ENCODE measurements at regions not wholly inside any gene's neighbourhood (a gene's known extent, or its start where the extent isn't known, plus 50 kb on each side); places are given as distances from the start of the nearest gene placed in this dataset.
A peak's percentile ranks its signal among the peaks of the same experiment; 100 is the strongest.

DNA sequence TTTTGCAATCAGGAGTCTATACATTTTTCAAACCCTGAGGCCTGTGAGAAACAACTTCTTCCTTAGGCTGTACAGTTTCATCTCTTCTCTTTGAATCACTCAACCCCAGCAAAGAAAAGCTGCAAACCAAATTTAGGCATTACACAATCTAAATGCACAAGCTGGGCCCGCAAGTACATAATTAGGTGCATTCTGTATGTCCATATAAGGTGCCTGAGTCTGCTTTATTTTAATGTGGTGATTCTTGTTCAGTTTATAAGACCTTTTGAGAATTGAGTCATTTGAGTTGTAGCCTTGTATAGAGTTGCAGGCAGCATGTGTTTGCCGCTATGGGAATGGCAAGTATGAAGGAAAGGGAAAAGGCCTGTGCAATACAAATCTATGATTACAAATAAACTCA, 709.6 kb upstream of the MARCKS start:
- peak; percentile 4 for DNase-seq (ENCODE audit: low read depth)

DNA sequence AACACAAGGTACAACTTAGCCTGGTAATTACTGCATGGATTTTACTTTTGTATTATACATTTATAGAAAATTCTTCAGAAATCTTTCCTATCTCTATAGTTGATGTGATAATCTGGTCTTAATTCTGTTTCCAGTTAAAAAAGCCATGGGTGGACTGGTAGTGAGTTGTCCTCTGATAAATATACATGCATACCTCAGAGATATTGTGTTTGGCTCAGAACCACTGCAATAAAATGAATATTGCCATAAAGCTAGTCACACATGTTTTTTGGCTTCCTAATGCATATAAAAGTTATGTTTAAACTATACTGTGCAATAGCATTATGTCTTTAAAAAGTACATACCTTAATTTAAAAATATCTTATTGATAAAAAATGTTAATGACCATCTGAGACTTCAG, 708.6 kb upstream of the MARCKS start:
- no peak for DNase-seq (ENCODE audit: low read depth)

DNA sequence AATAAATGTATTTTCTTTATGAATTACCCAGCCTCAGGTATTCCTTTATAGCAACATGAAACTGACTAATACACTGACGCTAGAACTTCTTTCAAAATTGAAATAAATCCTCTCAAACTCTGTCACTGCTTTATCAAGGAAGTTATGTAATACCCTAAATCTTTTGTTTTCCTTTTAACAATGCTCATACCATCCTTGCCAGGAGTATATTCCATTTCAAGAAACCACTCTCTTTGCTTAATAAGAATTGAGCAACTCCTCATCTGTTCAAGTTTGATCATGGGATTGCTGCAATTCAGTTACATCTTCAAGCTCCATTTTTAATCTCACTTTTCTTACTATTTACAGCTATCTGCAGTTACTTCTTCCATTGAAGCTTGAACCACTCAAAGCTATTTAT, 707.6 kb upstream of the MARCKS start:
- no peak for DNase-seq (ENCODE audit: low read depth)

DNA sequence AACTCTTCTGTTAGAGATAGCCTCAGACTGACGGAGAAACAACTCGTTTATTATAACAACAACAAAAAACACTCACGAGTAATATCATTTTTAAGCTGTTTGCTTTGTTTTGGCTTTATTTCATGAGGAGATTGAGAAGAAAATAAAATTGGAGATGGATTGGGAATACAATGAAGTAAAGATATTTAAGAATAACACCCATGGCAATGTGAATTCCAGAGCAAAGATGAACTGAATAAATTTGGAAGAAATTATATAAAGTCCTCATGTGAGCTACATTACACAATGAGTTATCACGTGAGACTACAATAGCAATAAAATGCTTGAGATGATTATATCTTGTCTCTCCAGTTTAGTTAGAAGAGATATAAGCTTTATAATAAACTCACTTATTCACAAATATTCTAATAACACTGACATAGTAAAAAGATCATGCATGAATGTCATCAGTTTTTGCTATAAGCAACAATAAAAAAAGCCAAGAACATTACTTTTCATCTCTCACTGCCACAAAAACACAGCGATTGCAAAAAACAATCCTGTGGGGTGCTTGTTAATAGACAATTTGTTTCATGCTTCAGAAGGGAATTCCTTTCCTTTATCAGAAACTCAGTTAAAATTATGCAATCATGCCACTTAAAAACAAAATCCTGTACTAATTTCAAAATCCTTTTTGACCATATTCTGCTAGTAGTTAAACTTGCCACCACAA, 696.7 kb upstream of the MARCKS start:
- DNase-seq (ENCODE audit: low read depth), result no peak

DNA sequence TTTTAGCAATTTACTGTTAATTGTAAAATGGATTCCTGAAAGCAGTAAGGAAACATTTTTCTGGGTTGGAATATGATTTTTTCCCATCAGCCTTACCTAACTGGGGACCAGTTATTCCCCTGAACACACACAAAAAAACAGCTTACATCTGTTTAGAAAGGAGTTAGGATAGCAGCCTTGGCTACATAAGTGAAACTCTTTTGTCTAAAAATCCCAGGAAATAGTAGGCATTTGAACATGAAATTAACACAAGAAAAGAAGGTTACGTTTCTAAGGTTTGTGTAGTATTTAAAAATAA, 696.2 kb upstream of the MARCKS start:
- no peak for DNase-seq (ENCODE audit: low read depth)

DNA sequence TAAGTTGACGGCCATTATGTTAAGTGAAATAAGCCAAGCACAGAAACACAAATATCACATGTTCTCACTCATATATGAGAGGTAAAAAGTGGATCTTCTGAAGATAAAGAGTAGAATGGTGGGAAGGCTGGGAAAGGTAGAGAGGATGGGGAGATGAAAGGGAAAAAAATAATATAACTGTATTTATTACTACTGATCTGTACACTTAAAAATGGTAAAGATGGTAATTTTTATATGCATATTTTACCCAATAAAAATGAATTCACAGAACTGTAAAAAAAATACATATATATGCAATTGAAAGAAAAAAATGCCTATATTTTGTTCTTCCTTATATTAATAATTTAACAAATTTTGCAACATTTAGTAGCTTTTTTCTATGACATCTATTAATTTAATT, 694.4 kb upstream of the MARCKS start:
- DNase-seq (ENCODE audit: low read depth), result no peak

DNA sequence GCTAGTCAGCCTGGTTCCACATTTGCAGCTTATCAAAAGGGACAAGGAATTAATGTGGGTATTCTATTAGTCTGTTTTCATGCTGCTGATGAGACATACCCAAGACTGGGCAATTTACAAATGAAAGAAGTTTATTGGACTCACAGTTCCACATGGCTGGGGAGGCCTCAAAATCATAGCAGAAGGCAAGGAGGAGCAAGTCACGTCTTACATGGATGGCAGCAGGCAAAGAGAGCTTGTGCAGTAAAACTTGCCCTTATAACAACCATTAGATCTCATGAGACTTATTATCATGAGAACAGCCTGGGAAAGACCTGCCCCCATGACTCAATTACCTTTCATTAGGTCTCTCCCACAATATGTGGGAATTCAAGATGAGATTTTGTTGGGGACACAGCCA, 689.1 kb upstream of the MARCKS start:
- DNase-seq (ENCODE audit: low read depth), result no peak

DNA sequence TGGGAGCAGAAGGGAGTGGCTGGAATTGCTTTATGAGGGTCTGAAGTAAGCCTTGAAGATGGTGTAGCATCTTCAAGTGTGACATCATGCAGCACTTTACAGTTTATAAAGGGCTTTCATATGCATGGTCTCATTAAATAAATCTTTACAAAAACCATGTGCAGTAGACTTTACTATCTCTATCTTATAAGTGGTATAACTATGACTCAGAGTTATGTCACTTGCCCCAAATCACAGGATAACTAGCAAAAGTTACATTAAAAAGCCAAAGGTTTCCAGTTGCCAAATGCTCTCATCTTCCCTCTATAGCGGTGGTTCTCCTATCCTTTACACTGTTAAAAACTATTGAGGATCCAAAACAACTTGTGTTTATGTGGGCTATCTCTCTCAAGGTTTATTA, 687.7 kb upstream of the MARCKS start:
- DNase-seq (ENCODE audit: low read depth), result peak; percentile 57

DNA sequence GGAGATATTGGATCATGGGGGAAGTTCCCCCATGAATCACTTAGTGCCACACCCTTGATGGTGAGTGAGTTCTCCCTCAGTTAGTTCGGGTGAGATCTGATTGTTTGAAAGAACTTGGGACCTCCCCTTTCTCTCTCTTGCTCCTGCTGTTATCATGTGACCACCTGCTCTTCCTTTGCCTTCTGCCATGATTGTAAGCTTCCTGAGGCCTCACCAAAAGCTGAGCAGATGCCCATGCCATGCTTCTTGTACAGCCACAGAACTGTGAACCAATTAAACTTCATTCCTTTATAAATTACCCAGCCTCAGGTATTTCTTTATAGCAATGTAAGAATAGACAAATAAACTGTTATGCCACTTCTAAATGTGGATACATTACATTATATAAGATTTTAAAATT, 686.7 kb upstream of the MARCKS start:
- DNase-seq (ENCODE audit: low read depth), result no peak

DNA sequence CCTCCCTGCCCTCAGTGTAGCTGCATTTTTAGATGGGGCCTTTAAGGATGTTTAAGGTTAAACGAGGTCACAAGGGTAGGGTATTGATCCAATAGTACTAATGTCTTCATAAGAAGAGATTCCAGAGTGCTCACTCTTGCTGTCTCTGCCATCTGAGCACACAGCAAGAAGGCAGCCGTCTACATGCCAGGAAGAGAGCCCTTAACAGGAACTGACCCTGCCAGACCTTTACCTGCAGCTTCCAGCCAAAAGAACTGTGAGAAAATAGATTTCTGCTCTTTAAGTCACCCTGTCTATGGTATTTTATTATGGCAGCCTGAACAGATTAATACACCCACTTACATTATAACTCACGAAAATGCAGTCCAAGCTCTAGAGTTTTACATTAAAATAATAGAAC, 685.3 kb upstream of the MARCKS start:
- no peak for DNase-seq (ENCODE audit: low read depth)

DNA sequence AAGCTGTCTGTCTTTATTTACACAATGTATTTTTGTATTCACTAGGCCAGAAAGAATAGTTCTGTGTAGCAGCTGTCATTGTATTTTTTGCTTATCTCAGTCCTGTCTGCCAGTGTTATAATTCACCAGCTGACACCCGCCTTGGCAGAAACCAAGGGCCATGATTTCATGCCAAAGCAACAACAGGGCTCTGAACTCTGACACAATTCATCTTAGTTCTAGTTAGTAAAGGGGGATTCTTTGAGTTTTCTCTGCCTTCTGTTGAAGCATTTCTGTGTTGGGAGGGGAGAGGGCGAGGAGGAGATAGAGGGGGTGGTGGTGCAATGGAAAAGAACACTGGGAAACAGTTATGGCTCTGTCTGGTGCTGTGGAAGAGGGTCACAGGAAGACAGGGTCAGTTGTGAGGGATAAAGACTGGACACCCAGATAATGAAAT, 684.6 kb upstream of the MARCKS start:
- no peak for DNase-seq (ENCODE audit: low read depth)

DNA sequence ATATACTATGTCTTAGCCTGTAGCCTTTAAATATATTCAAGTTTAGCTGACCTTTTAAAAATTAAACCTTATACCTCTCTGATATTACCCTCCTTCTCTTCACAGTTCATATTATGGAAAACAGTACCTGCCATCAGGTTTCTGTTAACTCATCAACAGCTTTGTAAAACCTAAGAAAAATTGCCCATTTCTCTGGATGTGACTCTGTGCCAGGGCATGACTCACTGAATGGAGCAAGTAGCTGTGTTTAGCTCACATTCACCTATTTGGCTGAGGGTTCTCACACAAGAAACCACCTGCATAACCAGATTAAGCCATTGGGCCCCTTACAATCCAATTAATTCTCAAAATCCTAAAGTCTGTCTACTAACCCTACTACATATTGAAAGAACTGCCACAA, 678.8 kb upstream of the MARCKS start:
- DNase-seq (ENCODE audit: low read depth), result peak; percentile 33

DNA sequence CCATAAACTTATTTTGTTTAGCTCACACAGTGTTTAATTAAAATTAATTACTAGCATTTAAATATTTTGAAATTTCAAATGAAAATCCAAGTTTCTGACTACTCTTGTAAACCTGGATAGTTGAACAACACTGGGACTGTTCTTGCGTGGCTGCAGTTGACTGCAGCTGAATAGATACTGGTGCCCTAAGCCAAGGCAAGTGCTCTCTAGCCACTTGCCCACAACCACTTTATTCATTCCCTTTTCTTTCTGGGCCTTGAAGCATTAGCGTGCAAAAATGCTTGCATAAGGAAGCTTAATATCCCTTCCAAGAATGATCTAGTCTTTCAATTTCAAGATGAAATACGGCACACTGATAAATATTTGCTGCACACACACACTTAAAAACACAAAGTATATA, 676.0 kb upstream of the MARCKS start:
- no peak for DNase-seq (ENCODE audit: low read depth)

DNA sequence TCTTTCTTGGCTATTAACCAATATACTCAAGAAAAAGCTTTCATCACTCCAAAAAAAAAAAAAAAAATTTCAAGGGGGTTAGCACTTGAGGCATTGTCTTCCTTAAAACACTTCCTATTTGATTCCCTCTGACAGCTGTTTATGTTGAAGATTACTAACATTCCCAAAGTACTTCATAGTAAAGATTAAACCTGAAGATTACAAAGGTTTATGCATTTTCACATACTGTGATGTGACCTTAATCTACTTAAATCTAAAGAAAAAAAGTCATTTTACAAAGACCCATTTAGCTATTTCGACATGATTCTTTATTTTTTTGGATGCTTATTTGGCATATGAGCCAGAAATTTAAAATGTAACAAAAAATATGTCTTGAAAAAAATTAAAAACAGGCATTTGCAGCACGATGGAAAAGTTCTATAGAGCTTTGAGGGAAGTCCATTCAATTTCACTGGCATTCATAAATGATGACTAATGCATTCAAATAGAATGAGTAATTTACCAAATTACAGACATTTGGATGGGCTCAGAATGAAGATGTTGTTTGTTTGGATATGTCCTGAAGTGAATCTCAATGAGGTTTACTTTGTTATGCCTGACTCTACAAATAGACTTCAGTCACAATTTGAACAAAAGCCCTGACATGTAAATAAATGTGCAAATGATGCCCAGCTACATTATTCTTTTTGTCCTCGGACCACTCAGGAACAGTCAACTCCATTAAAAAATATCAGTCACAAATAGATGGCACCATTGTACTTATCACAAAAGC, 674.6 kb upstream of the MARCKS start:
- DNase-seq (ENCODE audit: low read depth), result peak; percentile 92

DNA sequence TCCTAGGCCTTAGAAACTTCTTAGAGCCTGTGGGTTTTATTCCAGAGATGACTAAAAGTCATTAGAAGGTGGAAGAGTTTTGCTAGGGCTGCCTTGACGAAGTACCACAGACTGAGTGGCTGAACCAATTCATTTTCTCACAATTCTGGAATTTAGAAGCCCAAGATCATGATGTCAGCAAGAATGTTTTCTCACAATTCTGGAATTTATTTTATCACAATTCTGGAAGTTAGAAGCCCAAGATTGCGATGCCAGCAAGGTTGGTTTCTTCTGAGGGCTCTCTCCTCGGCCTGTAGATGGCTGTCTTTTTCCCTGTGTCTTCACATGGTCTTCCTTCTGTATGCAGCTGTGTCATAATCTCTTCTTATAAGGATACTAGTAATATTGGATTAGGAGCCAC, 672.9 kb upstream of the MARCKS start:
- DNase-seq (ENCODE audit: low read depth), result peak; percentile 86

DNA sequence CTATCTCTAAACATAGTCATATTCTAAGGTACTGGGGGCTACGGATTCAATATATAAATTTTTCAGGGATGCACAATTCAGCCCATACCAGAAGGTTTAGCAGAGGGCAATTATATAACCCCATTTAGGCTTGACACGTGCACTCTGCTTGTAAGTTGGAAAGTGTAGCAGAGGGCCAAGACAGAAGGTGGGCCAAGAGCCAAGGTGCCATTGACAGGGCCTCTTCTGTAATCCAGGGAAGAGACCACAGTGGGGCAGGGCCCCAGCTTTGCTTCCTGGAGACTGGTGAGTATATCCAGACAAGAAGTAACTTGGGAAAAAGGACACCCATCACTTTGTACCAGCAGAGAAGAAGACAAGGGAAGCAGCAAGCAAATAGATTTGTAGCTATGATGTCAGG, 672.4 kb upstream of the MARCKS start:
- DNase-seq (ENCODE audit: low read depth), result no peak

DNA sequence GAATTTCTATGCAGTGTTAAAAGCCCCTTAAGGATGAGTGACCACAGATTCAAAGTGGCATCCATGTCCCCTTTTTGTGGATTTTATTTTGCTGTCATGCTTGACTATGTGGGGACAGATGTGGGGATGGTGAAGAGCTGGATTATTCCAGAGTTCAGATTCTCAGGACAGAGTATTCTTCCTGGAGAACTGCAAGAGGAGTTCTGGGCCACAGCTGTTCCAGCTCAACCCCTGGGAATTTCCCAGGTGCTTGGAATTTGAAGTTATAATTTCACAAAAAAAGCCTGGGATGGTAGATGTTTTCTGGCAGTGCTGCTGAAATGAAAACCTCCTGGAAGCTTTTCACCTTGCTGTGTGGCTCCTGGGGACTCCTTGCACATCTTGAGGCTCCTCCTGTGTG, 671.8 kb upstream of the MARCKS start:
- no peak for DNase-seq (ENCODE audit: low read depth)

DNA sequence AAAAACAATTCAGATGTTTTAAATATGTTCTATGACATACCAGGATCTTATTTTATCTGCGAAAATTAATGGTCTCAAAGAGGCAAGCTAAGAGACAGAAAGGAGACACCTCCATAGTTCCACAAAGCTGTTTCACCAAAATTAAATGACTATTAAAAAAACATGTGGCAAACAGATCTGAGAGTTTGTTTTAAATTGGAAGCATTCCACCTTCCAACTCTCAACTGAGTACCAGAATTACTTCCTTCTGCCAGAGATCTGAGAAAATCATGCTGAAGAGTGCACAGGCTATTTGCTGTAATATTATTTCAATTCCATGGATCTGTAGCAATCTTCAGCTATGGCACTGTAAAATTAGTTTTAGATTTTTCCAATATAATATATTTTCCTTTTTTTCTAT, 669.5 kb upstream of the MARCKS start:
- no peak for DNase-seq (ENCODE audit: low read depth)

DNA sequence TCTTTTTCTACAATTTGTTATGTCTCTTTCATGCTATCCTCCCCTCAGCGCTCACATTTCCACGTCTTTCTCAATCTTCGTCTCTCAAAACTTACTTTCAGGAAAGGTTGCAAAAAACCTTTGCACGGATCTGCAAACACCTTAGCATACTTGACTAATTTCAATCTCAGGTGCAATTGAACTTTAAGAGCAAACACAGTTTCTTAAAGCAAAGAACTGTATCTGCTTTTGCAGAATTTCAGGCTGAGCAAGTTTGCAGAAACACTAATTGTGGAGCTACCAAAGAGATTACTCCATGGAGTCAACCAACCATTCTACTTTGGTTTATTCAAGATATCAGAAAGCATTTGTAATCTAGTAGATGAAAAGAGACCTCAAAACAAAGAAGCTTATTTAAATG, 668.2 kb upstream of the MARCKS start:
- no peak for DNase-seq (ENCODE audit: low read depth)

DNA sequence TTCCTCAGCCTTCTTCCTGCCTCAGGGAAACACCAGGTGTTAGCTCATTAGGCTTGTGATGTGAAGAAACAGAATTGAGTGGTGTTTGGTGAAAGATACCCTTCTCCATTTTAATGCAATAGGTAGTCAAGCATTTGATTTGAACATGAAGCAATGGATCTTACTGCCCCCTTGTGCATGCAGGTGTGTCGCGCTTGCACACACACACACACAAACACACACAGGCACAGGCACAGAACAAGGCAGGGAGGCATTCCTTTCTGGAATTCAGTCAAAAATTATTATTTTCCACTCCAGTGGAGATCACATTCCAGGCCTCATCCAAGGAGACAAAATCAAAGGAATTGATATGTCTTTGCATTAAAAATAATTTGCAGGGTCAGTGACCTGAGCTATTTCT, 667.0 kb upstream of the MARCKS start:
- DNase-seq (ENCODE audit: low read depth), result peak; percentile 13

DNA sequence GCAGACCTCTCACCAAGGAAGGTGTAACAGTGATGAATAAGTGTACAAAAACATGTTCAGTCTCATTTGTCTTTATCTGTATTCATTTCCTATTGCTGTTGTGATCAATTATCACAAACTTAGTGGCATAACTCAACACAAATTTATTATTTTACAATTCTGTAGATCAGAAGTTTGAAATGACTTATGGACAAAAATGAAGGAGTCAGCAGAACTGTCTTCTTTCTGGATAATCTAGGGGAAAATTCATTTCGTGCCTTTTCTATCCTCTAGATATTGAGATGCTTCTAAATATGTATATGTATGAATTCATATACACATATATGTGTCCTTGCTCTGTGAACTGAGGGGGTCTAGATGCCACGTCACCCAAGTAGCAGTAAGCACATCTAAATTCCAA, 663.1 kb upstream of the MARCKS start:
- DNase-seq (ENCODE audit: low read depth), result no peak

DNA sequence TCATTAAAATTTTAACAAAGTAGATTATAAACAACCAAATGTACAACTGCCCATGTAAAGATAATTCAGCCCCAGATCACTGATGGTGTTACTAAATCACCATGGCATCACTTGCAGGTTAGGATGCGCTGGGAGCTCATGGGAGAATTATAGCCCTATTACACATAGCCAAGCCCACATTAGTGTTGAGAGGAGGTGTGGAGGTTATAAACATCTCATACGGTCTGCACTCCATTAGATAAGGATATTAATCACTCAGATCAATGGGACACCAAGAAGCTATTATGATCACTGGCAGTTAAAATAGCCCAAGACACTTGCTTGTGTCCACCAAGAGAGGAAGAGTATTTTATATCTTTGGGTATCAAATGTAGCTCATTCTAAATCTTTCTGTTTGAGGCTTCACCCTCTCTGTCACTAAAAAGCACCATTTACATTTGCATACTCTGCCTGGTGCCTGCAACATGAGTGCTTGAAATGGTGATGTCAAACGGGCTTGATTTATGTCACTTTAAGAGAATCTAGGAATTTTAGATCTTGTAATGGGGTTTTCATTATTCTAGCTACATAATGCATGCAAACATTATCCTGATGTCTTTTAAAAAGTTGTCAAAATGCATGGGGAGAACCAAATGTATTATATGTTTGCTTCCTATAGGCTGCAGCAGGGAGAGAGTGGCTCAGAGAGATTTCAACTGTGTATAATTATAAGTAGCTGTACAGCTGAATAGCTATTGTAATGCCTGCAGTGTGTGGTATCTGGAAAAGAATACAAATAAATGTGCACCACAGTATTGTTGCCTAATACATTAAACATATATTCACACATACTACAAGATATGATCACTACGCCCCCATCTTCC, 654.1 kb upstream of the MARCKS start:
- DNase-seq (ENCODE audit: low read depth), result no peak

DNA sequence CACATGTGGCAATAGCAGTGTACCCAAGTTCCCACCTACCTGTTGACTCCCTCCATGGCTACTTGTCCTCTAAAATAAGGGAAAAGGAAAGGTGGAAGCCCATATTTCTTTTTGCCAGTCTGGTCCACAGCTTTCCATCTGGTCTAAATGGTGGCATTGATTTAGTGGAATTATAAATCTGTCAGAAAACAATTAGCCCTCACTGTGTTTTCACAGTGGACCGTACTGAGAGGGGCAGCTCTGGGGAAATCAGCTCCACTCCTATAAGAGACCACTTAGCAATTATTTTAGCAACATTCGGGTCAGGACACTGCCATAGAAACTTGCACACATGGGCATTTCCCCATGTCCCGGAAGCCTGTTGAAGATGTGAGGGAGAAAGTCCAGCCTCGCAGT, 653.4 kb upstream of the MARCKS start:
- no peak for DNase-seq (ENCODE audit: low read depth)

Measured in ELR (cell line).